Pons (tissue), 1 donor: ENCODE measurements at regions not wholly inside any gene's neighbourhood (a gene's known extent, or its start where the extent isn't known, plus 50 kb on each side); places are given as distances from the start of the nearest gene placed in this dataset.
"Not testable (repeated sequence)": the region's sequence is repeated elsewhere in the genome, so short reads cannot be mapped to it uniquely, and the experiment has no call there.

Source experiments
- DNase-seq: peaks from one replicate; pipeline ENCODE4 v3.0.0-alpha.2; 2016; ENCODE audit warnings: low spot score

DNA sequence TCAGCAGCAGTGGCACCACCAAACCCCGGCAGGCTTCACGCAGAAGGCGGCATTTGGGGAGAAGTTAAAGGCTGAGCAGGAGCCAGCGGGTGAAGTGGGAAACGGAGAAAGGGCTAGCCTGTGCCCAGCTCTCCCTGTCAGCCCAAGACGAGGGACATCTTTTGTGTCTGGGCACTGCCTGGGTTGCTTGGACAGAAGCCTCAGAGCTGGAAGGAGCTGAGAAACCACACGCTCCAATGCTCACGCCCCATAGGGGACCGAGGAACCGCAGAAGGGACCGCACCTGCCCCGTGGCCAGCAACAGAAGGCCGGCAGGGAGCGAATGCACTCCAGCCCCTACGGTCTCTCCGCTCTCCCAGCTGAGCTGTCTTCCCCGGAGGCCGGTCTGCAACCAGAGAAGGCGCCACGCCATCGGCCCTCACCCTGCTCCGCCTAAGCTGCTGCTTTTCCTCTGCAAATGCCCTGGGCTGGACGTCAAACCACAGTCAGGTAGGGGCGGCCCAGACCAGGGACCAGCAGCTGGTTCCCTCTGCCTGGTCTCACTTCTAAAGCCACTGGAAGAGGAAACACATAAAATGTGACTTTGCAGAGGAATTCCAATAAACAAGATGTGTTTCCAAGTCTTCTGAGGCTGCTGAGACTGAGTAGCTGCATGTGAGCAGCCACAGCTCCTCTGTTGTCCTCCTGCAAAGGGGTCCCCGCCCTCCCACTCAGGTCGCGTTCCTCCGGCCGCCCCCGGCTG is 182.4 kb upstream of the ZNF469 start:
- not testable (repeated sequence) for DNase-seq

DNA sequence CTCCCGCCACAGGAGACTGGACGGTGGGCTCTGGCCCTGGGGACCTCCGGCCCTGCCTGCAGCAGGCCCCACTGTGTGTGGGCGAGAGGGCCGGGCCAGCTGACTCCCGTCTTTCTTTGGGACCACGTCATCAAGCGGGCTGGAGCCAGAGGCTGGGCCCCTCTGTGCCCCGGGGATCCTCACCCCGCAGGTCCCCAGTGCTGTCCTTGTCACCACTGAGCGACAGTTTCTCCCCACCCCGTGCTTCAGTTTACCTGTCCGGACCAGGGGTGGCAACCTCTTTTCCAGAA is 181.9 kb upstream of the ZNF469 start:
- no peak for DNase-seq

DNA sequence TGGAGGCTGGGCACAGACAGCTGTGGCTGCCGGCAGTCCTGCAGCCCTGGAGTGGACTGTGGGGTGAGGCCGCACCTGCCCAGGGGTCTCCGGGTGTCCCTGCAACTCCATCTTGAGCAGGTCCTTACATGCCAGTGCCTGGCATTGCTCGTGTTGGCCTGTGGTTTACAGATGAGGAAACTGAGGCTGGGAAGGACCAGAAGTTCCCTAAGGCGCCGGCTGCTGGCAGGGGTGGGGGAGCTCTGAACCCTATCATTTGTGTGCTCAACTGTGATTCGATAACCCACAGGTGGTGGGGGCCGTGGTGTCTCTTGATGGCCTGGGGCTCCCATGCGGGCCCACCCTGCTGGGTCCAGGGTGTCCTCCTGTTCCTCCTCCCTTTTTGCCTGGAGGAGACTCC is 181.1 kb upstream of the ZNF469 start:
- not testable (repeated sequence) for DNase-seq

DNA sequence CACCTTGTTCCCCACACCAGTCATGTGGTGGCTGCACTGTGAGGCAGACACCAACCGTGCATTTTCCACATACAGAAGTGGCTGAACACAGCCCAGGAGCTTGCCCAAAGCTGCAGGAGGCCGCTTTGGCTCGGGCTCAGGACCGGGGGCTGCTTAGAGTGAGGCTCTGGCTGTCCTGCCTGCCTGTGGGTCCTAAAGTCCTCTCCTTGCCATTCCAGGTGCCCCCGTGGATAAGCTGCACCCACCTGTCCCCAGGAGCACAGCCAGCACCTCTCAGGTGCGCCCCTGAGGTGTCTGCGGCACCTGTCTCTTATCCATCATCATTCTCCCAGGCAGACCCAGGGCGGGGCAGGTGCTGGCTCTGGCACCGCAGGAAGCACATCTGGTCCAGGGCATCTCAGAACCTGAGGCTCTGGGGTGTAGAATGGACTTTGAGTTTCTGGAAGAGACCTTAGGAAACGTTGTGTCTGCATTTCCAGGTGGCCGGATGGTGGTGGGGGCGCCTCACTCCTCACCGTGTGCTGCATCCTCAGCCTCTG is 180.5 kb upstream of the ZNF469 start:
- no peak for DNase-seq

DNA sequence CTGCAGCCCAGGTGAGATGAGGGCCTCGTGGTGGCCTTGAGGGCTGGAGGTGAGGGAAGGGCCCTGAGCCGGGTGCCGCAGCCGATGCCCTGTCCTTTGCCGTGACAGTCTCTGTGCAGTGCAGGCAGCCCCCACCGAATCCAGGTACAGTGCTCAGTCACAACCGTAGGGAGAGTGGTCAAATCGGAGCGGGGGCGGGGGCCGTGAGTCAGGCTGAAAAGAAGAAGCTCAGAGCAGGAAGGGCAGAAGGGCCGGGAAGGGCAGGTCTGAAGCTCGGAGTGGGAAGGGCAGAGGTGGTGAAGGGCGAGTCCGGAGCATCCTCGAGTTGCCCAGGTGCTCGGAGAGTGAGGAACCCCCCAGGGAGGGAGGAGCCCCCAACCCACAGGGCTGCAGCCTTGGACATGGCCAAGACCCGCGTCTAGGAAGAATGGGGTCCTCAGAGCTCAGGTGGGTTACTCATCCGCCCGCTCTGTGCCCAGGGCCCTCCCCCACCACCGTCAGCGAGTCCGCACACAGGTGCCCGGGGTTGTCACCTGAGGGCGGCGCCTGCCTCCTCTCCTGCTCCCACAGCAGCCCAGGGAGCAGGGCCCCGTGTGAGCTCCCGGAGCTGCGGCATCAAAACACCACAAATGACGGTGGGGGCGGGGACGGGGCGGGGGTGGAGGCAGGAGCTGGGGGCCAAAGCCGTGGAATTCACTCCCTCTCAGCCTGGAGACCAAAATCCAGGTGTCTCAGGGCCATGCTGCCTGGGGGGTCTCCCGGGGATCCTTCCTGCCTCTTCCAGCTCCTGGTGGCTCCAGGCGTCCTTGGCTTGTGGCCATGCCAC is 179.7 kb upstream of the ZNF469 start:
- DNase-seq: not testable (repeated sequence)

DNA sequence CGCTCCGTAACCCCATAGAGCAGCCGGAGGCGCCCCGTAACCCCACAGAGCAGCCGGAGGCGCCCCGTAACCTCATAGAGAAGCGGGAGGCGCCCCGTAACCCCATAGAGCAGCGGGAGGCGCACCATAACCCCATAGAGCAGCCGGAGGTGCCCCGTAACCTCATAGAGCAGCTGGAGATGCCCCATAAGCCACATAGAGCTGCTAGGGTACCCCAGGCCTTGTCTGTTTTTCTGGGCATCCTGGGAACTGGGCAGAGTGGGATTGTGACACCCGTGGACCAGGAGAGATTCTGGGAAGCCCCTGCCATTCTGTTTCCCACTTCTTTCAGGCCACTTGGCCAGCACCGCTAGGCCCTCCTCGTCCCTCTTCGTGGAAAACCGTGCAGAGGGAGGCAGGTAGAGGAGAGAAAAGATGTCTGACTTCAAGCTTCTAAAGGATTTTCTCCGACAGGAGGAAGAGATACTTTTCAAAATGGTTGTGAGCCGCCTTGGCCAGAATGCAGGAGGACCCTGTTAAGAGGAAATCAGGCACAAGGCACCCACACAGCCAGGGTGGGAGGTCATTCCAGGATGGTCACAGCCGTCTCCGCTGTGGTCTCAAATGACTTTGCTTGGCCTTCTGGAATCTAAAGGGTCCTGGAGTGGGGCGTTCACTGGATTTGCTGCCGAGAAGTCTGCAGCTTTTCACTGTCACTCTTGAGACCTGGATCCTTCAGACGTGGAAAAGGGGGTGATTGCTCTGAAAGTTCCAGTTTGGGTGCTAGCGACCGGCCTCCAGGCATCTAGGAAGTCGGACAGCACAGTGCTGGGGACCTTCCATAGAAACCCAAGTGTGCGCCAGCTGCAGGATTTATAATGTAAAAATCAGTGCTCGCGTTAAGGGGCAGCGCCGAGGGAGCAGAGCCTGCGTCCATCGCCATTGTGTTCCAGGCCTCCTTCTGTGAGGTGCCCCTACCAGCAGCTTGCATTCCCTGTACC is 178.3 kb upstream of the ZNF469 start:
- DNase-seq: not testable (repeated sequence)

DNA sequence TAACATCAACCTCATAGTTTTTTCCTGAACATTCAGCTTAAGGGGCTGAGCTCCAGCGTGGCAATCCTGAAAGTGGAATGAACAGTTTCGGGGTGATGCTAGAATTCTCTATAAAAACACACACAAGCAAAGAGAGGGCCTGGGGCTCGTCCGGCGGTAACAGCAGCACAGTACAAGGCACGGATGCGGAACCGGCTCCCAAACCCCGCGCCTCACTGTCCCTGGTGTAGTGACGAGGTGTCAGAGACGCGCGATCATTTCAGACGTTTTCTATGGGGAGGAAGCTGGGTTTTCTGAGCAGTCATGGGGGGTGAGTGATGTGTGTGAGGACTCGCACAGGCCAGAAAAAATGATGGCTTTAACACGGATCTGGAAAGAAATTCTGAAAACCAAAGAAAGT is 177.3 kb upstream of the ZNF469 start:
- DNase-seq: not testable (repeated sequence)

DNA sequence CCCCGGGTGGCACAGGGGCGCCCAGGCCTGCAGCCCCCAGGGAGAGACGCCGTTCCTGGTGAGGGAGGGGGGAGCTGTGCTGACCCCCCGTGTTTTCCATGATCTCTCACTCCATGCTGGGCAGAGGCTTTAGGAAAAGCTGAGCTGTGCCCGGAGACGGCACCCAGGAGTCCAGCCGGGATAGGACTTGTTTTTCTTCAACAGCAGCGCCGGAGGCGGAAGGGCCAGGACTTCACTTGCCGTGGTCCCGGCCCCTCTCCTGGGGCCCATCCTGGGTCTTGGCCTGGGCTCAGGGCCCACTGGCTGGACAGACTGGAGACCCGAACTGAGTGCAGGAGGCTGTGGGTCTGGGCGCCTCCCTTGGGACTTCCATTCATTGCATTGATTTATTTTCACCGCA is 176.8 kb upstream of the ZNF469 start:
- DNase-seq: not testable (repeated sequence)

DNA sequence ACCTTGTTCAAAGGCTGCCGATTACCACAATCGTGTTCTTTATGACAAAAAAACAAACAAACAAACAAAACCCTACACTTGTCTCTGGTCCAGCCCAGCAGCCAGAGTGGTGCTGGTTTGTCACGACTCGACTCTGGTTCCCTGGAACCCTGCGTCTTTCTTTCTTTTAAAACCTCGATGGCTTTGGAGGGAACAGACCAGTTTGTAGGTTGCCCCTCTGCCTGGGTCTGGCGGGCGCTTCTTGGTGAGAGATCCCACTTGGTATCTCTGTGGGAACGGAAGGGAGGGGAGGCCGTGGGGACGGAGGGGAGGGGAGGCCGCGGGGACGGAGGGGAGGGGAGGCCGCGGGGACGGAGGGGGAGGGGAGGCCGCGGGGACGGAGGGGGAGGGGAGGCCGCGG is 176.2 kb upstream of the ZNF469 start:
- DNase-seq: not testable (repeated sequence)

DNA sequence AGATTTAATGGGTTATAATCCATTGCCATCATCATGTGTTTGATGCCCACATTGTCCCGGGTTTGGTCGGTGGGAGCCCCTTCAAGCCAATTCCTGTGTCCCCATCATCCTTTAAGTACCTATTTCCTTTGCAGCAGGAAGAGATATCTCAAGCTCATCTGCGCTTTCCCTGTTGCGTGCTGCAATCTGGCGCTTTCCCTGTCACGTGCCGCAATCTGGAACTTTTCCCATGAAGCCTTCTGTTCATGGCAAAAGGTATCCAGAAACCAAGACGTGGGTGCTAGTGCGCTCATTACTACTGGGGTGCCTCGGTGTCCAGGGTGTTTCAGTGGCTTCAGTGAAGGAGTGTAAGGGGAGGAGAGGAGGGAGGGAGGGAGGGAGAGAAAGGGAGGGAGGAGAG is 174.6 kb upstream of the ZNF469 start:
- no peak for DNase-seq

DNA sequence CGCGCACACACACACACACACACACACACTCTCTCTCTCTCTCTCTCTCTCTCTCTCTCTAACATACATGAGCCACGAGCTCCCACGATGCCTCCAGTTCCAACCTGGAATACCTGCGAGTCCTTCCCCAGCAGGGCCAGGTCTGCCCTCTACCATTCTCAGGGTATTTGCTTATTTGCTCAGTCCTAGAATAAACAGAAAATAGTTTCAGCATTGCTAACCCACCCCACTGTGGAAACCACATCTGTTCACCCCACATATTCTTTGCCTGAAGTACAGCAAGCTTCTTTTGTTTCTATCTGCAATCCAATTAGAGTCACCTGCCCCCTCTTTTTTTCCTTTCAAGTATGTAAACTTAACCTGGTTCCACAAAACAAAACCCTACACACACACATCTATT is 174.0 kb upstream of the ZNF469 start:
- not testable (repeated sequence) for DNase-seq

DNA sequence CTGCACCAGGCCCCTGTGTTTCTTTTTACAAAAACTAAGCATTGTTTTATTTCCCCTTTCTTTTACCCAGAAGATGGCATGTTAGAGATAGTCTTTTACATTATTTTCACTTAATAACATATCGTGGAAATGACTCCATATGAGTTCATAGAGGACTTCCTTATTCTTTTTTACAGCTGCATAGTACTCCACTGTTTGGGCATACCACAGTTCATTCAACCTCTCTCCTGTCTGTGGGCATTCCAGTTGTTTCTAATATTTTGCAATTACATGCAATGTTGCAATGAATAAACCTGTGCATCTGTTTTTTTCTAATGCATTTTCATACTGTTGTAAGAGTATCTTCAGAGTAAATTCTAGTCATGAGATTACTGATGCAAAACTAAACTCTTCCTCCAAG is 173.2 kb upstream of the ZNF469 start:
- not testable (repeated sequence) for DNase-seq

DNA sequence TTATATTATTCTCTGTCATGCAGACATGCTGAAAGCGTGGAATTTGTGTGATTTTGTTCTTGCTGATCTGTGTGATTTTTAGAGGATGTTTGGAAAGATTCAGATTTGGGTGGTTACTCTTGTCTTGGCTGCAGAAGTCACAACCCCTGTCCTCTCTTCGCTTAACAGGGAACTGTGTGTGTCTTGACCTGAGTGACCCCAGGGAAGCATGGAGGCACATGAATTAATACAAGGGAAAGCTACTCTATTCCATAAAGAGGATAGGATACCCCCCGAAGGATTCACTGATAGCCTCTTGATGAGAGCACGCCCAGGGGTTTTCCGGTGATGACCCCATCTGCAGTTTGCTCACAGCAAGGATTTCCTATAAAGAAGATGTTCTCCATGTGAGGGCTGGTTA is 168.8 kb upstream of the ZNF469 start:
- DNase-seq: not testable (repeated sequence)

DNA sequence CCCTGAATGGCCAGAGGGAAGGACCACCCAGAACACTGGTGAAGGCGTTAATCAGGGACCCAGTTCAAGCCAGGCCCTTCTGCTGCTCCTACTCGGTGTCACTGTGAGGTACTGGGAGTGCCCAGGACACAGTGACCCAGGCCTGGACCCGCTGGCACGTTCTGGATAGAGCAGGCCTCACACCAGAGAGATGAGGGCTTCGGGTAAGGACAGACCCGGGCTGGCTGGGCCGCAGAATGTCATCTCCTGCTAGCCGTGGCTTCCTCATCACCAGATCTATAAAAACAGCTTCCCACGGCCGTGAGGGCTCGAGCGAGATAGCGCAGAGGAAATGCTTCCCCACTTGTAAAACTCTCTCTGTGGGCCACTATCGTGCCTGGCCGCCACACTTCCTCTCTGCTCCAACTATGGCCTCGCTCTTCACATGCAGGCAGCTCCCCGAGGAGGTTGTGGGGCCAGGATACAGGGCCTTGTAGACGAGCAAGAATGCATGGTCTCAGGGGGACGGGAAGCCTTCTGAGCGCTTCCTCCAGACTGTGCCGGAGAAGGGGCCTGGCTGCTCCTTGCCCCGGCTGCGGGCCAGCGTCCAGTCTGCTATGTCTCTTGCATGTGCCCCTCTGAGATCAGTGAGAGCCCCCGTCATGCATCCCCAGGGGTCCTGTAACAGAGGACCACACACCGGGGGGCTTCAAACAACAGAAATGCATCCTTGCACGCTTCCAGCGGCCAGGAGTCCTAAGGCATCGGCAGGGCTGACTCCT is 161.6 kb upstream of the ZNF469 start:
- DNase-seq: not testable (repeated sequence)

DNA sequence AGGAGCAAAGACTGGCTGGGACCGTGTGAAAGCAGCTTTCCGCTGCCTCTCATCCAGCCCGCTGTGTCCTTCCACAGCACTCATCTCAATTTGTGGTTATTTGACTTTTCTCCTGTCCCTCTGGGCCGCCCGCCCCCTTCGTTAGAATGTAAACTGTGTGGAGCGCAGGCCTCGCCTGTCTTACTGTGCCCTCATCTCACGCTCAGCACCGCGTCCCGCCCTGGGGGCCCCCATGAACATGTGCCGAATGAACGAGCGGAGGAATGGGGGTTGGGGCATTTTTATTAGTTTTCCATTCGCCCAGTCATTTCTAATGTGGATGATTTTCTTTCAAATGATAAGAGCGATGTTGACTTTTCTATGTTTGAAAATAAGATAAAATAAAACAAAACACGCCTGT is 159.1 kb upstream of the ZNF469 start:
- DNase-seq: not testable (repeated sequence)

DNA sequence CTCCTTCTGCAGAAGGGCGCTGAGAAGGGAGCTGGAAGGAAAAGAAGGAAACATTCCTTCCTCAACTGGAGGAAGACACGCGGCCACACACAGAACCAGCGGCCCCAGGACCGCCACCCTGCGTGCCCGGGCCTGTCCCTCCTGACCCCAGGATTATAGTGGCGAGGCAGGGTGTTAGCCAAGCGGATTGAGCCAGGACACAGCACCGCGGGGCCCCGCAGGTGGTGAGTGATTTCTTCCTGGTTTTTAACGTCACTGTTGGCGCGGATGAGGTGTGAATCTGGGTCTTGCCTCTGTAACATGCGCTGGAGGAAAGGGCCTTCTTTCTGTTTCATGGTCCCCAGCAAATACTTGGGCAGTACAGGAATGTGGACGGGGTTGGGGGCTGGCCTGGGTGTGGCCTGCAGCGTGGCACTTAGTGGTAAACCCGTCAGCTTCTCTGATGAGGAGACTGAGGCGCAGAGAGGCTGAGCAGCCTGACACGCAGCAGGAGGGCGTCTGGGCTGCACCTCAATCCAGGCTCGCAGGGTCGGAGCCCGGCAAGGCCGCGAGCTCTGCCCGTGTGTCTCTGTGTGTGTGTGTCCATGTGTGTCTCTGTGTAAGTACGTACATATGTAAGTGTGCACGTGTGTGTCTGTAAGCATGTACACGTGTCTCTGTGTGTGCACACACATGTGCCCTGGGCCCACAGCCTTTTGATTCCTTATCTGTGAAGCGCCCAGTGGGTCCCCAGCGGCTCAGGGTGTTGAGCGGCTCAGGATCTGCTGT is 158.4 kb upstream of the ZNF469 start:
- not testable (repeated sequence) for DNase-seq

DNA sequence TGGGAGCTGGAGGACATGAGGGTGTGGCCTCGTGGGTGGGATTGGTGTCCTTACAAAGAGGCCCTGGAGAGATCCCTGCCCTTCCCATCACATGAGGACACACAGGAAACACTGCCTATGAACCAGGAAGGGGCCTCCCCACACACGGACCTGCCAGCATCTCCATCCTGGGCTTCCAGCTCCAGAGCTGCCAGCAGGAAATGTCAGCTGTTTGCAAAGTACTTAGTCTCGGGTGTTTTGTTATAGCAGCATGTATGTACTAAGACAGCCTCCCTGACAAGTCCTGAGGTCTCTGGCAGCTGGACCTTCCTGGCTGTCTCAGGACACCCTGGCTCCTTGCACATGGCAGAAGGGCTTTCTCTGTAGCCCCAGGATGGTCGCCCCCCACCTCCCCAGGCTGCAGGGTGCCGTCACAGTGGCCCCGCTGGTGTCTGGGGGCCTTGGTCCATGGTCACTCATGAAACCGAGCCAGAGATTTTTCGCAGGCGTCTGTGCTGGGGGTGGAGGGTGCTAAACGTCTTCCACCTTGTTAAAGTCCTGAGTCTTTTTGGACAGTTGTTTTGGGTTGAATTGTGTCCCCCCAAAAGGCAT is 157.0 kb upstream of the ZNF469 start:
- not testable (repeated sequence) for DNase-seq

DNA sequence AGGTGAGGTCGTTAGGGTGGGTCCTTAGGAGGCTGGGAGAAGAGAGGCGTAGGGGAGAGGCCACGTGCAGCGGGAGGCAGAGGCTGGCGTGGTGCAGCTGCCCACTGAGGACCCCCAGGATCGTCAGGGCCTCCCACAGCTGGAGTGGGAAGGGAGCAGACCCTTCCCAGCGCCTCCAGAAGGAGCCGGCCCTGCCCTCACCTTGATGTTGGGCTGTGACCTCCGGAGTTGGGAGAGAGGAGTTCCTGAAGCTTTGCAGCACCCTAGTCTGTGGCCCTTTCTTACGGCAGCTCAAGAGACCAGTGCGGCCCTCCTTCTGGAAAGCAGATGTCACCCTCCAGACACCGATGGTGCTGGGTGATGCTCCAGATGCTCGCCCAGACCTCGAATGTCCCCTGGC is 156.5 kb upstream of the ZNF469 start:
- DNase-seq: not testable (repeated sequence)

DNA sequence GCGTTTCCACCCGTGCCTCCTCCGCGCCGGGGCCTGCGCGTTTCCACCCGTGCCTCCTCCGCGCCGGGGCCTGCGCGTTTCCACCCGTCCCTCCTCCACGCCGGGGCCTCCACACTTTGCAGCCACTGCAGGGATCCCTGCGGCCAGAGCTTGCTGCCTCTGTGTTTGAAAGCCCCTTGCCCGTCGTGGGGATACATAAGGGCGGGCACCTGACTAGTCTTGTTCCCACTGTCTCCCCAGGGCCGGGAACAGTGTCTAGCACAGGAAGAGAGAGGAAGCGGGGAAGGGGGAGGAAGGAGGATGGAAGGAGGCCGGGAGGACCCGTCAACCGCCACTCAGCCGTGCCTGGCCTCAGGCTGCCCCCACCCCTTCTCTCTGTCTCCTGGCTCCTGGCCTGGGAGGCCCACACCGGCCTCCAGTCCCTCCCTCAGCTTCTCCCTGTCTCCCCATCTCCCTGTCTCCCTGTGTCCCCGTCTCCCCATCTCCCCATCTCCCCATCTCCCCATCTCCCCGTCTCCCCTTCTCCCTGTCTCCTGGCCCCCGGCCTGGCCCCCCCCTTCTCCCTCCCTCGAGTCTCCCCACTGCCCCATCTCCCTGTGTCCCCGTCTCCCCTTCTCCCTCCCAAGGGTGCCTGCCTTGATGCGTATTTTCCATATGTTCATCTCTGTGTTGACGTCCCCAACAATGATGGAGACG is 155.6 kb upstream of the ZNF469 start:
- not testable (repeated sequence) for DNase-seq
